Type B pancreatic cell (in vitro differentiated cells): ENCODE measurements at regions not wholly inside any gene's neighbourhood (a gene's known extent, or its start where the extent isn't known, plus 50 kb on each side); places are given as distances from the start of the nearest gene placed in this dataset.

Source experiments
- DNase-seq: peaks from one replicate; pipeline ENCODE4 v3.0.0; 2021; ENCODE audit warnings: mixed read lengths; ENCODE audit not compliant: unreplicated experiment; ENCODE audit errors: extremely low spot score
- H3K27ac Mint-ChIP-seq: 2 replicates; pipeline ENCODE4 v1.8.0; 2021; ENCODE audit warnings: mild to moderate bottlenecking, mixed read lengths
- H3K27me3 Mint-ChIP-seq: 2 replicates; pipeline ENCODE4 v1.8.0; 2021; ENCODE audit warnings: mixed read lengths
- H3K36me3 Mint-ChIP-seq: 2 replicates; pipeline ENCODE4 v1.8.0; 2021; ENCODE audit warnings: mixed read lengths
- H3K4me1 Mint-ChIP-seq: one replicate; pipeline ENCODE4 v1.8.0; 2021; ENCODE audit warnings: mixed read lengths; ENCODE audit not compliant: unreplicated experiment
- H3K4me3 Mint-ChIP-seq: 2 replicates; pipeline ENCODE4 v1.8.0; 2021; ENCODE audit warnings: mild to moderate bottlenecking, mixed read lengths
- H3K9me3 Mint-ChIP-seq: 2 replicates; pipeline ENCODE4 v1.8.0; 2021; ENCODE audit warnings: mixed read lengths
- TF ChIP-seq, protein P1 (sequence below): fragments of 200-600 bp; sonication (generic); conservative IDR thresholded peaks from 2 replicates; pipeline ENCODE4 v1.5.0; 2021; ENCODE audit warnings: antibody characterized with exemption, mild to moderate bottlenecking

DNA sequence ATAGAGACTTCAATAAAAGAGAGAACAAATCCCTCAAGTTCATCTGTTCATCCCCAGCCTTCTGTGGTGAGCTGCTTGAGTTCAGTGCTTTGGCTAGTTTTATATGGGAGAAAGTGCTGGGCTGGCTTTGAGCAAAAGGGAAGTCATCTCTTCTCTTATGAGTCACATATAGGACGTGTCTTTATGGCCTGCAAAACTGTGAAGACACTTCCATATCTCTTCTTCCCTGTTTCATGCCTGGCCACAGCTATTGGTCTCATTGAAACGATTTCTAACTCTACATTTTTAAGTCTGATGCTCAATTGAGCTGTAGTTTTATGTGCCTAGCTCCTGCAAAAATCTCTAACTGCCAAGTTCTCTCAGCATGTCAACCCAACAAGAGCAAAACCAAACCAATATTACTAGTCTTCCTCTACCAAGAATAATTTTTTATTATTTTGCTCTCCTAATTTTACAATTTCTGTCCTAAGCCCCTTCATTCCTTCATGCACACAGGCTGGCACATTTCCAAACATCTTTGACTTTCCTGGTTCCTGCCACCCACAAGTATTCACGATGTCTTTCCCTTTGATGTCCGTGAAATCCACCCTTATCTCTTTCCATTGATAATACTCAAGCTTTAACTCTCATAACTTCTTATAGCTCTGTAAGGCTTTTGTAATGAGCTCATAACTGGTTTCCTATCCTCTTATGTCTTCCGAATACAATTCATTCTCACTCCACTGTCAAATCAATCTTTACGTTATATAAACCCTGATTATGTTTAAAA lies 165.3 kb downstream of the BTC start:
- no peak overlapping the region for H3K27ac Mint-ChIP-seq
- peaks cover 3% of the 10 kb centered on the region for H3K27me3 Mint-ChIP-seq
- no peak for DNase-seq
- no peak overlapping the region for H3K4me3 Mint-ChIP-seq
- TF ChIP-seq, protein P1, sequence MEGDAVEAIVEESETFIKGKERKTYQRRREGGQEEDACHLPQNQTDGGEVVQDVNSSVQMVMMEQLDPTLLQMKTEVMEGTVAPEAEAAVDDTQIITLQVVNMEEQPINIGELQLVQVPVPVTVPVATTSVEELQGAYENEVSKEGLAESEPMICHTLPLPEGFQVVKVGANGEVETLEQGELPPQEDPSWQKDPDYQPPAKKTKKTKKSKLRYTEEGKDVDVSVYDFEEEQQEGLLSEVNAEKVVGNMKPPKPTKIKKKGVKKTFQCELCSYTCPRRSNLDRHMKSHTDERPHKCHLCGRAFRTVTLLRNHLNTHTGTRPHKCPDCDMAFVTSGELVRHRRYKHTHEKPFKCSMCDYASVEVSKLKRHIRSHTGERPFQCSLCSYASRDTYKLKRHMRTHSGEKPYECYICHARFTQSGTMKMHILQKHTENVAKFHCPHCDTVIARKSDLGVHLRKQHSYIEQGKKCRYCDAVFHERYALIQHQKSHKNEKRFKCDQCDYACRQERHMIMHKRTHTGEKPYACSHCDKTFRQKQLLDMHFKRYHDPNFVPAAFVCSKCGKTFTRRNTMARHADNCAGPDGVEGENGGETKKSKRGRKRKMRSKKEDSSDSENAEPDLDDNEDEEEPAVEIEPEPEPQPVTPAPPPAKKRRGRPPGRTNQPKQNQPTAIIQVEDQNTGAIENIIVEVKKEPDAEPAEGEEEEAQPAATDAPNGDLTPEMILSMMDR: no peak
- H3K9me3 Mint-ChIP-seq: no peaks in the 10 kb centered on the region
- H3K36me3 Mint-ChIP-seq: no peaks in the 10 kb centered on the region
- H3K4me1 Mint-ChIP-seq: no peaks in the 10 kb centered on the region

DNA sequence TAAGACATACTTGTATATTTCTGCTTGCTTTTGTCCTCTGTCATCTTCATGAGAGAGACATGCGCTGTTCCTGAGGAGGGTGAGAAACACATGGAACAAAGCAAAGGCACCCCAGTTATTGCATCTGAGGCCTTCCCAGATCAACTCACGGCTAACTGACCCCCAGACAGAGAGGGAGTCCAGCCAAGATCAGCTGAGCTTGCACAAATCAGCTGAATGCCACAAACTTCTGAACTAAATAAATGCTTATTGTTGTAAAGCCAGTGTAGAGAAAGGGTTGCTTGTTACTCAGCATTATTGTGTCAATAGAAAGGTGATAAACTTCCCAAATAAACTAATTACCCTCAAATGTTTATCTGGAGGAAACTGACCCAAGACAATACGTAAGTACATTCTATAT lies 163.8 kb downstream of the BTC start:
- Mint-ChIP-seq H3K27ac (no peak overlapping the region), H3K9me3 (no peaks in the 10 kb centered on the region), H3K27me3 (peaks cover 3% of the 10 kb centered on the region), H3K4me3 (no peak overlapping the region), H3K4me1 (no peaks in the 10 kb centered on the region), H3K36me3 (no peaks in the 10 kb centered on the region)
- TF ChIP-seq, protein P1: no peak
- no peak for DNase-seq

DNA sequence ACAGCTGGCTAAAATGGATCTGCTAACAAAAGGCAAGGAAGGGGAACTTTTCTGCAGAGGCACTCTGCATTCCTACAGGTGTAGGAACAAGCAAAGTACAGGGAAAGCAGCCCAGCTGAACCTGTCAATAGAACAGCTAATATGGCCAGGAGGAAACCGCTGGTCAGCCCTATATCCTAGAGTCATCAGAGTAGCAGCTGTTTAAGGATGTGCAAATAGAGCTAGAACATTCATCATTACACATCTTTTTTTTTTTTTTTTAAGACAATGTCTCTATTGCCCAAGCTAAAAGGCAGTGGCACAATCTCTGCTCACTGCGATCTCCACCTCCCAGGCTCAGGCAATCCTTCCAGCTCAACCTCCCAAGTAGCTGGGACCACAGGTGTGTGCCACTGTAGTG lies 163.0 kb downstream of the BTC start:
- Mint-ChIP-seq H3K4me1 (no peaks in the 10 kb centered on the region), H3K36me3 (no peaks in the 10 kb centered on the region), H3K4me3 (no peak overlapping the region), H3K9me3 (no peaks in the 10 kb centered on the region), H3K27me3 (peaks cover 3% of the 10 kb centered on the region), H3K27ac (no peak overlapping the region)
- no peak for DNase-seq
- TF ChIP-seq, protein P1: no peak

DNA sequence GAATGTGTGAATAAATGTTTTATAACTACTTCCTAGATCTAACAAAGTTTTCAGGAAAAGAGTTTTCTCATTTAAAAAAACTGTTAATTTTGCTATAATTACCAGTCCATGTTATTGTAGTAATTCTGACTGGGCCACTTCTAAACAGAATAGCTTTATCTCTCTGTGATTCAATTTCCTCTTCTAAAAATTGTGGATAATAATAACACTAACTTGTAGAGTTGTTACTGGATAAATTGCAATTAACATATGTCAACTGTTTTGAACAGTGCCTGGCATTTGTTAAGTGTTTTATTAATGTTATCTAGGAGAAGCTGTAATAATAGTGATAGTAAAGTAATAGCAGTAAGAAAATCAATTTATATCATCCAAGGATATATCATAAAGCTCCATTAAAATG lies 162.3 kb downstream of the BTC start:
- no peak for DNase-seq
- TF ChIP-seq, protein P1: no peak
- H3K4me3 Mint-ChIP-seq: no peak overlapping the region
- no peaks in the 10 kb centered on the region for H3K36me3 Mint-ChIP-seq
- H3K4me1 Mint-ChIP-seq: no peaks in the 10 kb centered on the region
- H3K9me3 Mint-ChIP-seq: no peaks in the 10 kb centered on the region
- H3K27ac Mint-ChIP-seq: no peak overlapping the region
- peaks cover 3% of the 10 kb centered on the region for H3K27me3 Mint-ChIP-seq

DNA sequence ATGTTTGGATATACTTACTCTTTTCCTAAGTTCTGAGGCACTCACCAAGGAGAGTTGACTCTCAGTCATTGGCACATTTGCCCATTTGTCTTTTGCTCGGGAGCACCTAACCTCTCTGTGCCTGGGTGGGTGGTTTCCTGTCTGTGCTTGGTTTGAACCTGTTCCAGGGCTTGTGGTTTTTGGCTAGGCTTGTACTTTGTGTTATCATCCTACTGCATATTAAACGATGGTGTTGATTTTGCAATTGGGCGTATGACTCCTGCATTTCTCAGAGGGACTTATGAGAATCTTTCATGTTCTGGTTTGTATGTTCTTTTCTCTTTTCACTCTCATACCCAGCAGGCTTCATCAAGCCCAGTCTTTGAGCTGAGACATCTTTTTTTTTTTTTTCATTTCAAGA lies 161.7 kb downstream of the BTC start:
- no peak overlapping the region for H3K4me3 Mint-ChIP-seq
- peaks cover 3% of the 10 kb centered on the region for H3K27me3 Mint-ChIP-seq
- H3K27ac Mint-ChIP-seq: no peak overlapping the region
- TF ChIP-seq, protein P1: no peak
- no peaks in the 10 kb centered on the region for H3K4me1 Mint-ChIP-seq
- H3K36me3 Mint-ChIP-seq: no peaks in the 10 kb centered on the region
- DNase-seq: no peak
- H3K9me3 Mint-ChIP-seq: no peaks in the 10 kb centered on the region
